Lung (tissue), 11 donors: ENCODE measurements at regions not wholly inside any gene's neighbourhood (a gene's known extent, or its start where the extent isn't known, plus 50 kb on each side); places are given as distances from the start of the nearest gene placed in this dataset.

Source experiments
- ATAC-seq: fragments of 200-7000 bp; cut with Tn5 transposase; one replicate; pipeline ENCODE4 v1.9.1; 2020; ENCODE audit warnings: moderate number of reproducible peaks; ENCODE audit not compliant: insufficient read depth, low FRiP score
- DNase-seq, 3 donors: peaks; one replicate each; pipeline ENCODE4 v3.0.0-alpha.2; 2013 to 2017
- H3K27ac ChIP-seq, 2 donors: one replicate each; pipeline ENCODE4 v1.5.1; 2013; ENCODE audit warnings: mild to moderate bottlenecking in 2 of 2, moderate library complexity in 2 of 2, control low read depth in 1 of 2, inconsistent platforms in 1 of 2, low read depth in 1 of 2, low read length in 1 of 2
- H3K27me3 ChIP-seq, 3 donors: one replicate each; pipeline ENCODE4 v1.5.1; 2013; ENCODE audit warnings: low read length in 2 of 3; ENCODE audit not compliant: control insufficient read depth in 3 of 3, insufficient read depth in 3 of 3
- H3K36me3 ChIP-seq, 4 donors: one replicate each; pipeline ENCODE4 v1.5.1; 2013; ENCODE audit warnings: low read length in 4 of 4, mild to moderate bottlenecking in 1 of 4, moderate library complexity in 1 of 4; ENCODE audit not compliant: control insufficient read depth in 4 of 4, insufficient read depth in 4 of 4
- H3K4me1 ChIP-seq, 5 donors: one replicate each; pipeline ENCODE4 v1.5.1; 2013; ENCODE audit warnings: low read length in 5 of 5, mild to moderate bottlenecking in 2 of 5, moderate library complexity in 1 of 5; ENCODE audit not compliant: control insufficient read depth in 5 of 5, insufficient read depth in 5 of 5
- H3K4me3 ChIP-seq: one replicate; pipeline ENCODE4 v1.5.1; 2013; ENCODE audit warnings: mild to moderate bottlenecking, control low read depth, moderate library complexity
- H3K9ac ChIP-seq, 2 donors: one replicate each; pipeline ENCODE4 v1.5.1; 2013; ENCODE audit warnings: low read length in 2 of 2, control low read depth in 1 of 2; ENCODE audit not compliant: insufficient read depth in 1 of 2
- H3K9me3 ChIP-seq, 4 donors: one replicate each; pipeline ENCODE4 v1.5.1; 2013; ENCODE audit warnings: low read length in 3 of 4, mild to moderate bottlenecking in 1 of 4, moderate library complexity in 1 of 4; ENCODE audit not compliant: control insufficient read depth in 4 of 4, insufficient read depth in 3 of 4
- CTCF ChIP-seq: IDR thresholded peaks from 2 replicates; pipeline ENCODE4 v1.5.1; 2012; ENCODE audit warnings: mild to moderate bottlenecking; ENCODE audit errors: control extremely low read depth, extremely low read depth
- WGBS, 2 donors: extraction: QIAGEN DNeasy Blood & Tissue Kit; methylation state at CpG; one replicate each; pipeline ENCODE4 v1.1.7; 2013; 5-methylcytosine and 5-hydroxymethylcytosine counted together
- donor health status: control.
- donor health status: control.
- donor health status: Bipolar disorder and iron deficiency.
- donor health status: healthy.
- donor health status: DM: yes; HTN: yes; CAD: no.

GRCh38 chr2:187266147-187266546, 181.9 kb downstream of the CALCRL start:
- no peak overlapping the region for H3K9ac ChIP-seq
- no peak overlapping the region for H3K4me3 ChIP-seq
- no peaks in the 10 kb centered on the region for H3K27me3 ChIP-seq
- no peak for DNase-seq
- ATAC-seq = no peak
- no peaks in the 10 kb centered on the region for H3K36me3 ChIP-seq
- no peak overlapping the region for H3K27ac ChIP-seq
- WGBS, 2 donors = 94 to 95% methylated on average over 2 of the region's 2 CpGs
- no peaks in the 10 kb centered on the region for H3K9me3 ChIP-seq
- peaks cover 0 to 7% (median 0%) of the 10 kb centered on the region in 5 donors for H3K4me1 ChIP-seq
- TF ChIP-seq CTCF = no peak

GRCh38 chr2:187264612-187265011, 183.4 kb downstream of the CALCRL start:
- H3K9me3 ChIP-seq = no peaks in the 10 kb centered on the region
- 29 to 38% methylated on average over 1 of the region's 1 CpG for WGBS, 2 donors
- no peak overlapping the region for H3K9ac ChIP-seq
- H3K4me1 ChIP-seq = peaks cover 0 to 7% (median 0%) of the 10 kb centered on the region in 5 donors
- H3K27ac ChIP-seq = no peak overlapping the region
- DNase-seq (no peak), ATAC-seq (no peak)
- TF ChIP-seq CTCF = no peak
- no peaks in the 10 kb centered on the region for H3K27me3 ChIP-seq
- no peaks in the 10 kb centered on the region for H3K36me3 ChIP-seq
- H3K4me3 ChIP-seq = no peak overlapping the region

GRCh38 chr2:187263675-187264560, 184.1 kb downstream of the CALCRL start:
- DNase-seq = peak; percentile 24 to 71 (median 70)
- Histone ChIP-seq H3K27me3 (no peaks in the 10 kb centered on the region), H3K9ac (no peak overlapping the region), H3K4me1 (peaks cover 0 to 7% (median 0%) of the 10 kb centered on the region in 5 donors), H3K9me3 (no peaks in the 10 kb centered on the region), H3K27ac (no peak overlapping the region), H3K4me3 (no peak overlapping the region), H3K36me3 (no peaks in the 10 kb centered on the region)
- 33 to 41% methylated on average over 9 of the region's 9 CpGs for WGBS, 2 donors
- no peak for TF ChIP-seq CTCF
- no peak for ATAC-seq

DNA sequence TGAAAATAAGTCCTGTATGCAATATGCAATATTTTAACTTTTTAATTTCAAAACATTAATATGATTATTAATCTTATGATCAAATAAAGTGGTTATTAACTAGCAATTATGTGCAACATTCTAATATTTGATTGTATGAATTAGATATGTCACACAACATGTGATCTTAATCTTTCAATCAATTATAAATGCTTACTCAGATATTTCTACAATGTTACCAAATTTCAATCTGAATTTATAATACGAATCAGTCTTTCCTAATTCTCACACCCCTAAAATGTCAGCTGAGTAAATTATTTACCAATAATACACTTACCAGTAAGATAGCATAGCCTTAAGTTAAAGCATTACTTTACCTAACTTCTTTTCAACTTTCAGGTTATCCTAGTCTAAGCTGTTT, 186.3 kb downstream of the CALCRL start:
- Histone ChIP-seq H3K36me3 (no peaks in the 10 kb centered on the region), H3K4me3 (no peak overlapping the region), H3K27me3 (no peaks in the 10 kb centered on the region), H3K9ac (no peak overlapping the region), H3K4me1 (peaks cover 0 to 7% (median 0%) of the 10 kb centered on the region in 5 donors), H3K27ac (no peak overlapping the region), H3K9me3 (no peaks in the 10 kb centered on the region)
- DNase-seq (no peak), ATAC-seq (no peak)
- no peak for TF ChIP-seq CTCF
- 82 to 89% methylated on average over 1 of the region's 1 CpG for WGBS, 2 donors
